Adrenal gland (tissue), 9 donors: ENCODE measurements at regions not wholly inside any gene's neighbourhood (a gene's known extent, or its start where the extent isn't known, plus 50 kb on each side); places are given as distances from the start of the nearest gene placed in this dataset.

Experiments used
- DNase-seq, 7 donors: peaks; one replicate each; pipeline ENCODE4 v3.0.0-alpha.2; 2019 to 2020
- H3K27ac ChIP-seq, 5 donors: fragments of 200-600 bp; sonication (generic) in 4 of 5; 1 replicate in 3 of 5; 2 replicates in 2 of 5; pipeline versions ENCODE4 v1.5.1 to v1.8.0; 2016 to 2020; ENCODE audit warnings: mild to moderate bottlenecking in 1 of 5
- H3K27me3 ChIP-seq: fragments of 200-600 bp; 2 replicates; pipeline ENCODE4 v1.8.0; 2021
- H3K36me3 ChIP-seq, 2 donors: fragments of 200-600 bp; replicated peaks in 1 of 2; 1 replicate in 1 of 2; 2 replicates in 1 of 2; pipeline versions ENCODE4 v1.5.1 to v1.8.0; 2018 to 2022
- H3K4me1 ChIP-seq, 2 donors: fragments of 200-600 bp; replicated peaks in 1 of 2; 1 replicate in 1 of 2; 2 replicates in 1 of 2; pipeline versions ENCODE4 v1.5.1 to v1.8.0; 2018 to 2021
- H3K4me3 ChIP-seq, 4 donors: fragments of 200-600 bp; sonication (generic) in 3 of 4; one replicate each; pipeline ENCODE4 v1.5.1; 2016 to 2018
- H3K9me3 ChIP-seq, 3 donors: fragments of 200-600 bp; sonication (generic) in 1 of 3; replicated peaks in 1 of 3; 1 replicate in 2 of 3; 2 replicates in 1 of 3; pipeline versions ENCODE4 v1.5.1 to v1.8.0; 2016 to 2021
- CTCF ChIP-seq, 6 experiments: fragments of 450-650 bp in 4 of 6; fragments of 200-600 bp in 2 of 6; sonication (generic) in 1 of 6; IDR thresholded peaks; 1 replicate in 5 of 6; 2 replicates in 1 of 6; pipeline versions ENCODE4 v1.5.1 to v1.8.0; 2016 to 2021; ENCODE audit warnings: antibody characterized with exemption in 6 of 6, mild to moderate bottlenecking in 2 of 6, moderate library complexity in 1 of 6
- POLR2A ChIP-seq, 2 donors: fragments of 450-650 bp; IDR thresholded peaks; one replicate each; pipeline ENCODE4 v1.6.1; 2017; ENCODE audit warnings: antibody characterized with exemption in 2 of 2, mild to moderate bottlenecking in 2 of 2, moderate library complexity in 1 of 2
- WGBS, 4 donors: extraction: QIAGEN DNeasy Blood & Tissue Kit in 2 of 4; methylation state at CpG; one replicate each; pipeline versions ENCODE4 v1.1.5 to v1.1.7; 2013 to 2017; 5-methylcytosine and 5-hydroxymethylcytosine counted together
- intact Hi-C, 2 donors: fragments of 100-400 bp; cut with DNase I; formaldehyde crosslinking; loops; one replicate each; pipeline versions ENCODE4 v1.14.1 to v1.15.0; 2022 to 2023
- donor health status: healthy with polysubstance abuse.
- donor health status: Bipolar disorder and iron deficiency.
- donor health status: DM: yes; HTN: yes; CAD: no.
- donor health status: DM: no; HTN: no; CAD: no.
- donor health status: DM: no; HTN: no; CAD: no.

GRCh38 chr1:198845271-198845670, 206.4 kb downstream of the PTPRC start:
- Histone ChIP-seq H3K9me3 (no peaks in the 10 kb centered on the region), H3K4me3 (no peak overlapping the region), H3K36me3 (no peaks in the 10 kb centered on the region), H3K27me3 (no peaks in the 10 kb centered on the region), H3K4me1 (no peaks in the 10 kb centered on the region), H3K27ac (no peak overlapping the region)
- intact Hi-C loops, result no loop called here
- TF ChIP-seq CTCF (IDR thresholded peaks at IDR 0.05) (no peak), POLR2A (IDR thresholded peaks at IDR 0.05) (no peak)
- no peak for DNase-seq
- 80 to 86% (median 84%) methylated on average over 2 of the region's 2 CpGs for WGBS, 4 donors

GRCh38 chr1:198845851-198846250, 207.0 kb downstream of the PTPRC start:
- 80 to 88% (median 84%) methylated on average over 4 of the region's 4 CpGs for WGBS, 4 donors
- no peaks in the 10 kb centered on the region for H3K4me1 ChIP-seq
- no peaks in the 10 kb centered on the region for H3K9me3 ChIP-seq
- no peak overlapping the region for H3K4me3 ChIP-seq
- no peaks in the 10 kb centered on the region for H3K36me3 ChIP-seq
- TF ChIP-seq POLR2A (IDR thresholded peaks at IDR 0.05), result no peak
- no peak for TF ChIP-seq CTCF (IDR thresholded peaks at IDR 0.05)
- intact Hi-C loops, result no loop called here
- H3K27me3 ChIP-seq, result no peaks in the 10 kb centered on the region
- no peak overlapping the region for H3K27ac ChIP-seq
- DNase-seq, result no peak

- 82 to 88% (median 86%) methylated on average over 2 of the region's 2 CpGs for WGBS, 4 donors
- no peak for DNase-seq
These were observed 207.7 kb downstream of the PTPRC start for GRCh38 chr1:198846556-198846955.

GRCh38 chr1:198848206-198848605, 209.4 kb downstream of the PTPRC start:
- intact Hi-C loops, result no loop called here

More at GRCh38 chr1:198846556-198846955, 207.7 kb downstream of the PTPRC start:
- Histone ChIP-seq H3K27ac (no peak overlapping the region), H3K27me3 (no peaks in the 10 kb centered on the region), H3K4me1 (no peaks in the 10 kb centered on the region), H3K4me3 (no peak overlapping the region), H3K9me3 (no peaks in the 10 kb centered on the region), H3K36me3 (no peaks in the 10 kb centered on the region)
- intact Hi-C loops, result no loop called here
- TF ChIP-seq CTCF (IDR thresholded peaks at IDR 0.05), result no peak
- no peak for TF ChIP-seq POLR2A (IDR thresholded peaks at IDR 0.05)

More at GRCh38 chr1:198848206-198848605, 209.4 kb downstream of the PTPRC start:
- no peak overlapping the region for H3K4me3 ChIP-seq
- WGBS, 4 donors, result 95 to 100% (median 98%) methylated on average over 1 of the region's 1 CpG
- H3K9me3 ChIP-seq, result no peaks in the 10 kb centered on the region
- DNase-seq, result no peak
- no peaks in the 10 kb centered on the region for H3K4me1 ChIP-seq
- no peaks in the 10 kb centered on the region for H3K36me3 ChIP-seq
- TF ChIP-seq POLR2A (IDR thresholded peaks at IDR 0.05), result no peak
- TF ChIP-seq CTCF (IDR thresholded peaks at IDR 0.05), result no peak
- no peaks in the 10 kb centered on the region for H3K27me3 ChIP-seq
- H3K27ac ChIP-seq, result no peak overlapping the region
